WI38 (cell line): ENCODE measurements at regions not wholly inside any gene's neighbourhood (a gene's known extent, or its start where the extent isn't known, plus 50 kb on each side); places are given as distances from the start of the nearest gene placed in this dataset.

Experiments
- H3K4me3 ChIP-seq: 2 replicates; pipeline ENCODE4 v1.5.1; 2011; ENCODE audit warnings: low read depth, mild to moderate bottlenecking, control low read depth, low read length
- TF ChIP-seq, protein P1 (sequence below): IDR thresholded peaks from 2 replicates; pipeline ENCODE4 v1.5.1; 2012; ENCODE audit warnings: low read depth, mild to moderate bottlenecking, control low read depth, low read length

GRCh38 chr1:195744256-195744655 lies 864.0 kb downstream of the KCNT2 start:
- no peak overlapping the region for H3K4me3 ChIP-seq
- TF ChIP-seq, protein P1, sequence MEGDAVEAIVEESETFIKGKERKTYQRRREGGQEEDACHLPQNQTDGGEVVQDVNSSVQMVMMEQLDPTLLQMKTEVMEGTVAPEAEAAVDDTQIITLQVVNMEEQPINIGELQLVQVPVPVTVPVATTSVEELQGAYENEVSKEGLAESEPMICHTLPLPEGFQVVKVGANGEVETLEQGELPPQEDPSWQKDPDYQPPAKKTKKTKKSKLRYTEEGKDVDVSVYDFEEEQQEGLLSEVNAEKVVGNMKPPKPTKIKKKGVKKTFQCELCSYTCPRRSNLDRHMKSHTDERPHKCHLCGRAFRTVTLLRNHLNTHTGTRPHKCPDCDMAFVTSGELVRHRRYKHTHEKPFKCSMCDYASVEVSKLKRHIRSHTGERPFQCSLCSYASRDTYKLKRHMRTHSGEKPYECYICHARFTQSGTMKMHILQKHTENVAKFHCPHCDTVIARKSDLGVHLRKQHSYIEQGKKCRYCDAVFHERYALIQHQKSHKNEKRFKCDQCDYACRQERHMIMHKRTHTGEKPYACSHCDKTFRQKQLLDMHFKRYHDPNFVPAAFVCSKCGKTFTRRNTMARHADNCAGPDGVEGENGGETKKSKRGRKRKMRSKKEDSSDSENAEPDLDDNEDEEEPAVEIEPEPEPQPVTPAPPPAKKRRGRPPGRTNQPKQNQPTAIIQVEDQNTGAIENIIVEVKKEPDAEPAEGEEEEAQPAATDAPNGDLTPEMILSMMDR: no peak

DNA sequence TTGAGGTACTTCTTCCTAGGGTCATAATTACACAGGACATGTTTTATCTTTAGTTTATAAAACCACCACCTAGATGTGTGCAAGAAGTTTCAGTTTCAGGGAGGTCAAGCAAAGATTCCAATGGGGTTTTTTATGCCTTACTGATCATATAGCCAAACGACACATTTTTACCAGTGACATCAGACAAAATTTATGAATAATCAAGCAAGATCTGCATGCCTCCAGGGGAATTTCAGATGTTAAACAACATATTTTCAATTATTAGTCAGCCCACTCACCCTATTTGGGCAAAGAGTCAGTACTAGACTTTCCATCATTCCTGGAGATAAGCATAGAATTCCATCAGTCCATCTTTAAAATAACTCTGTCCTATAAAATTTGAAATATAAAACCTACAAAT lies 867.4 kb downstream of the KCNT2 start:
- TF ChIP-seq, protein P1: no peak
- no peak overlapping the region for H3K4me3 ChIP-seq

DNA sequence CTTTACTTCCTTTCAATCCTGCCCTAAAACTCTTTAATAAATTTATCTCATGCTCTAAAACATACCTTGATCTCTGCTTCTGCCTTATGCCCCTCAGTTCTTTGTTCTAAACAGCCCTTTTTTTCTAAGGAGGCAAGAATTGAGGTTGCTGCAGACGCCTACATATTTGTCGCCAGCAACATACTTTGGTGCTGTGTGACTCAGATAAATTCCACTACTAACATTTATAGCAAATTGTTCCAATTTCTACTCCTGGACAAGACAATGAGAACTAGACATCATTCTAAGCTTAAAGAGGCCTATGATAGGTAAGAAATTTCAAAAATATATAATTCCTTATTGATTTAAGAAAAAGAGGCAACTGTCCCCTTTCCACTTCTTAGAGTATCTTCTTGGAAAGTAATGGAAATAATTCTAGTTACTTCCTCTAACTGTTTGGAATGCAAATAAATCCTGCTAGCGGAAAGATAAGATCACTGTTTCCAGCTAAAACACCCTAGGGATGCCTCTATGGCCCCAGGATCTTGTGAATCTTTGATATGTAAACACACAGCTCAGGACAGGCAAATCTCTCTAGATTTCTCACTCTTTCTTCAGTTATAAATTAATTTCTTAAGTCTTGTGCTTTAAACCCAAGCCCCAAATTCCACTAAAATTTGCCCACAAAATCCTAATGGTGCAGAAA lies 869.1 kb downstream of the KCNT2 start:
- no peak overlapping the region for H3K4me3 ChIP-seq
- TF ChIP-seq, protein P1: no peak

GRCh38 chr1:195735140-195735539 lies 873.1 kb downstream of the KCNT2 start:
- no peak overlapping the region for H3K4me3 ChIP-seq
- TF ChIP-seq, protein P1: no peak

- no peak overlapping the region for H3K4me3 ChIP-seq
- TF ChIP-seq, protein P1: 0 out of 2 replicates have a peak, but pooled peaks have one; percentile 23
These were observed 874.4 kb downstream of the KCNT2 start for GRCh38 chr1:195733826-195734225.

GRCh38 chr1:195733408-195733807 lies 874.8 kb downstream of the KCNT2 start:
- TF ChIP-seq, protein P1: no peak
- H3K4me3 ChIP-seq: no peak overlapping the region

GRCh38 chr1:195731385-195731784 lies 876.9 kb downstream of the KCNT2 start:
- no peak overlapping the region for H3K4me3 ChIP-seq
- TF ChIP-seq, protein P1: no peak
